HG03097 (cell line): ENCODE measurements at regions not wholly inside any gene's neighbourhood (a gene's known extent, or its start where the extent isn't known, plus 50 kb on each side); places are given as distances from the start of the nearest gene placed in this dataset.
"Not testable (repeated sequence)": the region's sequence is repeated elsewhere in the genome, so short reads cannot be mapped to it uniquely, and the experiment has no call there.

Experiments used
- ATAC-seq: cut with Tn5 transposase; IDR thresholded peaks from one replicate; pipeline ENCODE4 v1.9.1; 2021; ENCODE audit not compliant: unreplicated experiment, low FRiP score

DNA sequence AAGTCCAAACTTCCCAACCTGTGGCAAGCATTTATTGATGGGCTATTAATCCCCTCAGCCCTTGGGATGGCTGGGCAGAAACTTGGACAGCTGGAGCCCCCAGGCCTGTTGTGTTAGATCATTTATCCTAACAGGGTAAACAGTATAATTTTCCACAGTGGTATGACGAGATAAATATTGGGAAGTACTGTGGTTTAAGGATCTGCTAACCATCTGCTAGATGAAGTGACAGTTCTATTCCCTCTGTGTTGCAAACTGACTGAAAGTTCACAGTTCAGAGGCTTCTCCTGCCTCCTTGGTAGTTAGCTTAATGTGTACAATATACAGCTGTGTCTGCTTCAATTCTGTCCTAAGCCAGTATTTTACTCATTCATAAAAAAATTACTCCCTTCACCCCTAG, 127.5 kb upstream of the CHODL start:
- ATAC-seq = no peak

DNA sequence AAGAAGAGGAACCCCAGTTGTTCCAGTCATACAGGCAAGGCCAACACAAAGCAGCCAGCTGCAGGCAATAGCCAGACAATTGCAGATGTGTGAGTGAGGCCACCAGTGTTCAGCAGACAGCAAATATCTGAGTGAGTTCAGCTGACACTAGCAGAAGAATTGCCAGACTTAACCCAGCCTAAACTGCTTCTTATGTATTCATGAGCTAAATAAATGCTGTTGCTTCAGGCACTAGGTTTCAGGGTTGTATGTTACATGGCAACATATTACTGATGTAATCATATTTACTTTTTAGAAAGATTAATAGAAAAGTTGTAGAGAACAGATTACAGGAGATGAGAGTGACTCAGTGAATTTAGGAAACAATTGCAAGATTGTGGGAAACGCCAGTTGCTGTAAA, 129.8 kb upstream of the CHODL start:
- no peak for ATAC-seq

DNA sequence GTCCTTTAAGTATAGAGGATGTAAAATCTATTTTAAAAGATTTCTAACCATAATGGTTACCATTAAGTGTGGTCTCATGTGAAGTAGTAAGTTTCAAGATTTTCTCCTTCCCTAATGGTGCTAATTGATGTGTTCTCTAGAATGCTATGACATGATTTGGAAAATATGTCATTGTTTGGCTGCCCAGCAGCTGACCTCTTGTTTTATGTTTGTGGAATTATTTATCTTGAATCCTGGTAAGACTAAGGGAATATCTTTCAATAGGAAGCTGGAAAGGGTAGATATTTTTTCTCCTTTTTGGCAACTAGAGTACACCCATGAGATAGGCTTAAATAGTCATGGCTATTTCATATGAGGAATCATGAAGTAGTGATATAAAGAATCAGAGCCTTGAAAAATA, 139.8 kb upstream of the CHODL start:
- ATAC-seq = no peak

- not testable (repeated sequence) for ATAC-seq
These were observed 148.2 kb upstream of the CHODL start for GRCh38 chr21:18096413-18096812.

GRCh38 chr21:18089786-18090185, 154.8 kb upstream of the CHODL start:
- no peak for ATAC-seq

DNA sequence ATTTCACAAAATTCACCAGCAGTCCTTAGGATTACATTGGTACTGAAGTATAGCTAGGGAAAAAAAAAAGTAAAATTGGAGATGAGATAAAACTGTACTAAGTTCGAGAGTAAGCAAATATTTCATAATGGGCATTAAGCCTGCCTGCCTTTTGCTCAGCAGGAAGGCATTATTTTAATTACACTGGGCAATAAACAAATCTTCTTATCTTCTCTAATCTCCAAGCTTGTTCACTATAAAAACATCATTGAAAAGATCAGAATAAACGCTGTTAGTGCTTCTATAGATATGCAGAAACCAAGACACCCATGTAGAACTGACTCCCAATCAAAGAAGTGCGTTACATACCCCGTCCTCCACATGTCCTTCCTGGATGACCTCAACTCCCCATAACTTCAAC, 174.2 kb upstream of the CHODL start:
- no peak for ATAC-seq

DNA sequence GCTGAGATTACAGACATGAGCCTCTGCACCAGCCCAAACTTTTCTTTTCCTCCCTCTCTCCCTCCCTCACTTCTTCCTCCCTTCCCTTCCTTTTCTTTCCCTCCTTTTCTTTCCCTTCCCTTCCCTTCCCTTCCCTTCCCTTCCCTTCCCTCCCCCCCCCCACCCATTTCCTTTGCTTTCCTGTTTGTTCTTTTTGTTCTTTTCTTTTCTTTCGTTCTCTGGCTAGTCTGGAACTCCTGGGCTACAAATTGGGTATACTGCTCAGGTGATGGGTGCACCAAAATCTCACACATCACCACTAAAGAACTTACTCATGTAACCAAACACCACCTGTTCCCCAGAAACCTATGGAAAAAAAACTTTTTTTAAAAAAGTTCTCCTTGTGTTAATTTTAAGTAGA, 174.8 kb upstream of the CHODL start:
- ATAC-seq = no peak

GRCh38 chr21:18060402-18060801, 184.2 kb upstream of the CHODL start:
- no peak for ATAC-seq

- ATAC-seq = no peak
These were observed 185.8 kb upstream of the CHODL start for GRCh38 chr21:18058731-18059398.

- no peak for ATAC-seq
These were observed 191.5 kb upstream of the CHODL start for GRCh38 chr21:18053151-18053550.

GRCh38 chr21:18049461-18049860, 195.2 kb upstream of the CHODL start:
- no peak for ATAC-seq

DNA sequence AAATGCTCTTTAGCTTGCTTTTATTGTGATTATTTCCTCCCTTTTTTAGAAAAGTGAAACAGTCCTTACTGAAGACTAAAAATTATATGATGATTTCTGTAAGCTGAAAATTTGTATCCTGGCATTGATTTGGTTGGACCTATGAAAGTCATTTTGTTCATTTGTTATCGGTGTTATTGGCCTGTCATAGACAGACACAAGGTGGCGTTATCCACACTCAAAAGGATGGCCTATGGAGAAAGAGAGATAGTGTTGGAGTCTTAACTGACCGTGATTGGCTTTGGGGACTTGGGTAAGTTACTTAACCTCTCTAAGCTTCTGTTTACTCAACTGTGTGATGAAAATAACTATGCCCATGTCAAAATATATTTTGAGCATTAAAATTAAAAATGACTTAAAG, 203.6 kb upstream of the CHODL start:
- no peak for ATAC-seq

- no peak for ATAC-seq
These were observed 211.1 kb upstream of the C21orf91 start for GRCh38 chr21:18030248-18030647.

GRCh38 chr21:18026359-18026758, 207.2 kb upstream of the C21orf91 start:
- no peak for ATAC-seq

GRCh38 chr21:18023711-18024110, 204.6 kb upstream of the C21orf91 start:
- no peak for ATAC-seq

- no peak for ATAC-seq
These were observed 204.0 kb upstream of the C21orf91 start for GRCh38 chr21:18023157-18023556.

DNA sequence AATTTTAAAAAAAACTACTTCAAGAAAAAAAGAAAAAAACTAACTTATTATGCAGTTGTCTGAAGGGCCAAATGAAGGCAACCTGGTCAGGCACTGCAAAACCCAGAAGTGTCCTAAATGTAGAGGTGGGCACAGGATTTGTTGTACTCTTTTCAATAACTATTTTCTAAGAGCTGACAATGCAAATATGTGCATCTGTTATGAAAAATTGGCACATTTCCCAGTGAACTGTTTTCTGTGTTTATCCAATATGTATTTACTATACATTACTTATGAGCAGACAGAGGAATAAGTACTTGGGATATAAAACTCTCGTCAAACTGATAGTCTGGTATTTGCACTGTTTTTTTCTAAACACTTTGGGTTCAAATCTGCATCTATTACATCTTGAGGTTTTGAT, 188.0 kb upstream of the C21orf91 start:
- no peak for ATAC-seq

DNA sequence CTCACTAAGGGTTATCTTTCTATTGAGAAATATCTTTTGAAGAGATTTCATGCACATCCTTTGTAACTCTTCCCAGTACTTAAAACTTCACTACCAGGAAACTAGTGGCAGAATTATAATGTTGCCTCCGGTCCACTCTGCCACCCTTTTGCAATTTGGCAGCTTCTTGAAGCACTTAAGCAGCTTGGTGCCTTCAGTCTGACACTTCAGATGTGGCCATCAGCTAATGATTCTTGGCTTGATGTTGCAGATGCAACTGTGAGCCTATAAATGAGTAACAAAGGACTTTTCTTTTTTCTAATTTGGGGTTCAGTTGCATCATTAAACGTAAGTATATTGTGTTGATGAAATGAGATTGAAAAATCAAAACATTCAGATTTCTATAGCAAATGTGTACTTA, 187.5 kb upstream of the C21orf91 start:
- ATAC-seq = no peak

- no peak for ATAC-seq
These were observed 183.2 kb upstream of the C21orf91 start for GRCh38 chr21:18002393-18002792.

- ATAC-seq = no peak
These were observed 182.0 kb upstream of the C21orf91 start for GRCh38 chr21:18000981-18001686.

- ATAC-seq = not testable (repeated sequence)
These were observed 179.4 kb upstream of the C21orf91 start for GRCh38 chr21:17998599-17998998.

GRCh38 chr21:17989780-17990179, 170.6 kb upstream of the C21orf91 start:
- no peak for ATAC-seq

- no peak for ATAC-seq
These were observed 168.9 kb upstream of the C21orf91 start for GRCh38 chr21:17988102-17988437.
